SKM-1 treated with dmso at 0.1 percent for 144 hours (cell line): ENCODE measurements at regions not wholly inside any gene's neighbourhood (a gene's known extent, or its start where the extent isn't known, plus 50 kb on each side); places are given as distances from the start of the nearest gene placed in this dataset.

Experiments
- DNase-seq: peaks from one replicate; lab custom pipeline; 2025; ENCODE audit not compliant: unreplicated experiment; lab: John Stamatoyannopoulos, UW

DNA sequence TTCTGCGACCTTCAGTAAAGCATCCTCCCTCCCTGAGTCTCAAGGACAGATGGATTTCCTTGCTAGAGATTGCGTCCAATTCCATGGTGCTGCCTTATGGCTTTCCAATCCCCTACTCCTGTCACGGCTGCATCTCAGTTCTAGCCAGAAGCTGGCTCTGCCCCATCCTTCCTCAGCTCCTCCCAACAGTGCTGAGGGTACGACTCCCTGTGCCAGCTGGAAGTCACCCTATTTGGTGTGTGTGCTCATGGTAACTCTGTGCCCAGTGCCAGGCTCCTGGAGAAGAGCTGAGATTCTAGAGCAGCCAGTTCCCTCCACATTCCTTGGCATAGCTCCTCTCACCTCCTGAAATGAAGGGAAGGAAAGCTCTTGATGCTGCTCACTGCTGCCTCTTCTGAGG, 185.0 kb upstream of the PODXL start:
- no peak for DNase-seq

DNA sequence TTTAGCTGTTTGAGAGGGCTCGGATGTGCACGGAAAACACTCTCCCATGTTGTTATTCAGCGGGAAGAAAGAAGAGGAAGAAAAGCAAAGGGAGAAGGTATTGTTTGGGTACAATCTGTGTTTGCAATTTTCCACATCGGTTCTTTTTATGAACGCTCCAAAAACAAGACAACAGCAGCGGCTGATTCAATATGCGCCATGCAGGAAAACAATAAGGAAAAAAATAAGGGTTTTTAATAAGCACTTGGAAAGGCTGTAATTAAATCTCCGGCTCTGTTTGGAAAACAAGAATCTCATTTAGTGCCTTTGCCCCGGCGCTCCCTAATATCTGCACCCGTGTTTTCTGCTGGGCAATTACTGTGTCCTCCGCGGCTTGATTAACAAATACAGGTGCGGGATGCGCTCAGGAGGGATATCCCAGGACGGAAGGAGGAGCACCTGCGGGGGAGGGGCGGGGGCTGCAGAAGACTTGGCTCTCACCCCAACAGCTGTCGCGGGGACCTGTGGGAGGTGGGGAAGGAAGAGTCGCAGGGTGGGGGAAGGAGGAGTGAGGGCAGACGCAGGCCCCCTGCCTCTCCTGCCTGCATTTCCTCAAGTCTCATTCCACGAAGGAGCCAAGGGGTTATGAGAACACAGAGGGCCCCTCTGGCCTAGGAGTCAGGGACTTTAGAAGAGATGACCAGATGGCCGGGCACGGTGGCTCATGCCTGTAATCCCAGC, 181.5 kb upstream of the PODXL start:
- DNase-seq: no peak

DNA sequence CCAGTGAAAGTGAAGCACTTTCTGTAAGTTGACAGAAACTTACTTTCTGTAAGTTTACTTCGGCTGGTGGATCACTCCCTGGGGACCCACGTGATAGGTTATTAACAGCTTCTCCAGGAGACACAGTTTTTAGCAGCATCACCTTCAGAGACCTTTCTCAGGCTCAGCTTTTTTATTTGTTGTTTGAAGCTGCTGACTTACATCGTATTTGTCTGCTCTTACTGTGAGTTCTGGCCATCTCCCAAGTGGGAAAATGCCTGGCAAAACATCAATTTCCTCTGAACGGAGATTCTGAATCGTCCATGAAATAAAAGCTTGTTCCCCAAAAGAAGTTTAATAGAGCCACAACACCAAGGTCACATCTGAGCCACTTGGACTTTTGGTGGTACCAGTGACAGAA, 178.7 kb upstream of the PODXL start:
- DNase-seq: no peak

DNA sequence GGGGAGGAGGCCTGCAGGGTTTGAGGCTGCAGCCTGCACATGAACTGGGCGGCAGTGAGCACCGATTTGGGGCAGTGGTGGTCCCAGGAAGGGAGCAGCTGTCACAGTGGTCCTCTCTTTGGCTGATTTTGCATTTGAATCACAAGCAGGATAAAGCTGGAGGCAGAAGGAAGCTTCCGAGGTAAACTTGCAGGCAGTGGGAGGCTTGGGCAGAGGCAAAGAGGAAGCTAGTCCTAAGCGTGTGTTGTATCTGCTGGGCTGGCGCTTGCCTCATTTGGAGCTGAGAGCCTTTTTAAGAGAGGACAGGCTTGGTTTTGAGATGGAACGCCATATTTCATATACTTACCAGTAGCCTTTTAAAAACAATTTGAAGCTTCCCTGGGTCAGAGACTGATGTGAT, 177.2 kb upstream of the PODXL start:
- DNase-seq: no peak

DNA sequence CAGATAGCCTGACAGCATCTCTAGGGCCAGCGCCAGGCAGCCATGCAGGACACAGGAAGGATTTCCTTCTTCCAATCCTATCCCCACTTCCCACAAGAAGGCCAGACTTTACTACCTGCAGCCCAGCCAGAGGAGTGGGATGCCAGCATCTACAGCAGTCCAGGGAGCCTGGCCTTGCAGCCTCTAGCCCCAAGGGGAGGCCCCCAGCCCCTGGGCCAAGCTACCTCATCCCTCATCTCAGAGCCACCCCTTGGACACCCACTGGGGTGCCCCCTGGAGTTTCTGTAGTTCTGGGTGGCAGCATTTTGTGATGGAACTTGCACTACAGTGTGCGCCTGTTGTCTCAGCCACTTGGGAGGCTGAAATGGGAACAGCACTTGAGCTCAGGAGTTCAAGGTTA, 170.8 kb upstream of the PODXL start:
- no peak for DNase-seq

DNA sequence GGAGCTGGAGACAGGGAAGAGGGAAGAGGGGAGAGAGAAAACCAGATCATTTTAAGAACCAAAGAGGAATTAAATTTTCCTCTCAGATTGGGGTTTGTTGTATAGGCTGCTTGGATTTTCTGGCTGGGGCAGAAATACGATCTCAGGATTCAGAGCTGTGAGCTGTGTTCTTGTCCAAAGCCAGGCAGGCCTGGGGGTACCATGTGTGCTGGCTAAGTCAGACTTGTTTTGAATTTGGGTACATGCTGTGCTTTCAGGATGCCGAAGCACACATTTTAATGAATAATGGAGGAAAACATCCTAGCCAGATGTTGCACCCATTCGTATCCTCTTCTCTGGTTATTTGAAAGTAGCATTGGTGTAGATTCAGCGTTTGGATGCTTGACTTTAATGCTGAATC, 170.3 kb upstream of the PODXL start:
- no peak for DNase-seq

DNA sequence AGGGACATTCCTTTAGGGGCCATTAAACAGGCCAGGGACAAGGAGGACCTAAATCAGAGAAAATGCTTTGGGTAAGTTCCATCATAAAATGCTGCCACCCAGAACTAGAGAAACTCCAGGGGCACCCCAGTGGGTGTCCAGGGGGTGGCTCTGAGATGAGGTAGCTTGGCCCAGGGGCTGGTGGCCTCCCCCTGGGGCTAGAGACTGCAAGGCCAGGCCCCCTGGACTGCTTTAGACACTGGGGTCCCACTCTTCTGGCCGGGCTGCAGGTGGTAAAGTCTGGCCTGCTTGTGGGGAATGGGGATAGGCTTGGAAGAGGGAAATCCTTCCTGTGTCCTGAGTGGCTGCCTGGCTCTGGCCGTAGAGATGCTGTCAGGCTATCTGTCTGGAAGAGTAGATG, 169.6 kb upstream of the PODXL start:
- DNase-seq: no peak

DNA sequence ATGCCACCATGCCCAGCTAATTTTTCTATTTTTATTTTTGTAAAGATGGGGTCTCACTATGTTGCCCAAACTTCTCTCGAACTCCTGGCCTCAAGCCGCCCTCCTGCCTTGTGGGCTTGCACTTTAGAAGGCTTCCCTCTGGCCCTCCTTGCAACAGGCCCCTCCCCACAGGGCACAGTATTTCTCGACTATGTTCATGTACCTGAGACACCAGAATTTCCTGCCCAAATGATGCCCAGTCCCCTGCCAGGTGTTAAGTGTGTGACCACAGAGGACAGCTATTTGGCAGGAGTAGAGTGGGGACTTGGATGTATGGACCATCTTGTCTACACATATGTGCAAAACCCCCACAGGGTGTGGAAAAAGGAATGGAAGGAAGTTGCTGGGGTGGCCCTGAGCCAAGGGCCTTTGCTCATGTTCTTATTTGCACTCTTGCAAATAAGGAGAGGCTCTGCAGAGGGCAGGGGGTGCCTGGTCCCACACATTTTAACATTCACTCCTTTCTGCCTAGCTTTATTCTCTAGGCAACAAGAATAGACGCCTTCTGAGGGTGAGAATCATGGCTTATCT, 168.4 kb upstream of the PODXL start:
- DNase-seq: no peak

DNA sequence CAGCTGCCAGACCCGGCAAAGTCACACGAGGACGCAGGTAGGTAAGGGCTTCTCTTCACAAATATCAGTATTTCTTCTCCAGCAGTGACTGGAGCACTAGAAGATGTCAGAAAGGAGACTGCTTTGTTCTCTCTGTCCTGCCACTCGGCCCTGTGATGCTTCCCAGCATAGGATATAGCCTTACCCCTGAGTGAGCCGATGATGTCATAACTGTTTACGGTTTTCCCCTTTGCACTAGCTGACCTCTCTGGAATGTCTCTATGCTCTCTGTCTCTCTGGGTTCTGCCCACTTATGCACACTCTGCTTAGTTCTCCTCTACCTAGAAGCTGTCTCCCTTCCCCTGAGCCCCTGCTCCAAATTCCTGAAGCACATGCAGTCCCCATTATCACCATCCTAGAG, 167.5 kb upstream of the PODXL start:
- no peak for DNase-seq

DNA sequence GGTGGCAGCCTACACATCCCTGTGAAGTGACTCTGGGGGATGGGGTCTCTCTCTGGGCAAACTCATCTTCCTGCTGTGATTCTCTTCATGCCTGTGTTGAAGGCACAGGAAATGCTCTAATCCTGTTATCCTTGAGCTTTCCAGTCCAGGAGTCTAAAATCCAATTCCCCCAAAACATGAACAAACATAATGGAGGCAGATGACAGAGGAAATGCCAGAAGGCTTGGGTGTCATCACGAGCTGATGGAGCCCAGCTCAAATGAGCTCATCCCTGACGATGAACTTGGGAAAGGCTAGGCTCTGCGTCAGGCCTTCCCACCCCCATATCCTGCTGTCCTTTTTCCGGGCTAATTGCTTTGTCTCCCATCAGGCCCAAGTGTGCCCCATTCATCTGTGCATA, 165.9 kb upstream of the PODXL start:
- no peak for DNase-seq

DNA sequence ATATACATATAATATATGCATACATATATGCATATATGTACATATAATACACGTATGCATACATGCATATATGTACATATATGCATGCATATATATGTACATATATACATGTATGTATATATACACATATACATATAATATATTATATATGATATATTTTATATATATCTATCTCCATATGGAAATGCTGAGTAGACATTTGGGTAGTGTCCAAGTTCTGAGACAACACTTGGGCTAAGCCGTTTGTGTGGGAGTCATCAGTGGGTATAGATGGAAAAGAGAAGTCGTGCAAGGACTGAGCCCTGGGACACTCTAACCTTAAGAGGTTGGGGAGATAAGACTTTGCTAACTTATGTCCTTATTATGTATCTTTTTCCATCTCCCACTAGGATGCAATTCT, 165.2 kb upstream of the PODXL start:
- no peak for DNase-seq

DNA sequence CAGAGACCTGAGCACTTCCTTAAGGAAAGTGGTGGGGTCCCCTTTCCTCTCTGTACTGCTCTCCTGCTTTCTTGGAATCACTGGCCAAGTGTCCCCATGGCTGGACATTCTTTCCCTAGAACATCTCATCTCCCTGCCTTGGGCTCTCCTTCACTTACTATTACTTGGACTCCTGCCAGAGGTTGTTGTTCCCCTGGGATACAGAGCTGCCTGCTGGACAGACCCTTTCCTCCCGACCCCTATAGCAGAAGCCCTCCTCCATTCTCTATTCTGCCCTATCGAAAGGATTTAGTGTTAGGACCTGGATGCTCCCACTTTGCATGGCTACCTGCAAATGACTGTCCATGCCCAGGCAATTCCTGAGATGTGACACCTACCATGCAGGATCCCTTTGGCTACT, 164.3 kb upstream of the PODXL start:
- DNase-seq: no peak

DNA sequence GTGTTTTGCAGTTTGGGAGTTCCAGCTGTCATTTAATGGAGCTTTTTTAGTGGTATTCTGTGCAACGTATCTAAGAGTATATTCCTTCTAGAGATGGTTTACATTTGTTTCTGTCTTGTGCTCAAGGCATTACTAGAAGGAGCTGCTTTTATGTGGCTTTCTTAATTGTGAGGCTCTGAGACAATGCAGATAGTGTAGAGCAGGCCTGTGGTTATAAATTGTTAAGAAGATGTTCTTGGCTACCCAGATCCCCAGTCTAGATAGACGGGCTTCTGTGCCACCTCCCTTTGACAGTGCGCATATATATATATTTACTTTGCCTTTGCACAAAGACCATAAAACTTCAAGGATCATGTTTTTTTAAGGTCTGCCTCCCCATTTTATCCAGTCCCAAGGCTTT, 160.8 kb upstream of the PODXL start:
- no peak for DNase-seq

DNA sequence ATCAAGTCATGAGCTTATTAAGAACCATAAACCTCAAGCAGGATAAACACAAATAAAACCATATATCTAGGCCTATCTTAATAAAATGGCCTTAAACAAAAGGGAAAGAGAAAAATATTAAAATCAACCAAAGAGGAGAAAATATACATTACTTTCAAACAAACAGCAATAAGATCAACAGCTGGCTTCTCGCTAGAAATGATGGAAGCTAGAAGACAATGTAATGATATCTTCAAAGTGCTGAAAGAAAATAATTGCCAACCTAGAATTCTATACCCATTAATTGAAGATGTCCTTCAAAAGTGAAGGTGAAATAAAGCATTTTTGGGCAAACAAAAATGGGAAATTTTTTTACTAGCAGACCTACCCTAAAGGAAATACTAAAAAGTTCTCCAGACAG, 142.9 kb upstream of the PODXL start:
- no peak for DNase-seq

DNA sequence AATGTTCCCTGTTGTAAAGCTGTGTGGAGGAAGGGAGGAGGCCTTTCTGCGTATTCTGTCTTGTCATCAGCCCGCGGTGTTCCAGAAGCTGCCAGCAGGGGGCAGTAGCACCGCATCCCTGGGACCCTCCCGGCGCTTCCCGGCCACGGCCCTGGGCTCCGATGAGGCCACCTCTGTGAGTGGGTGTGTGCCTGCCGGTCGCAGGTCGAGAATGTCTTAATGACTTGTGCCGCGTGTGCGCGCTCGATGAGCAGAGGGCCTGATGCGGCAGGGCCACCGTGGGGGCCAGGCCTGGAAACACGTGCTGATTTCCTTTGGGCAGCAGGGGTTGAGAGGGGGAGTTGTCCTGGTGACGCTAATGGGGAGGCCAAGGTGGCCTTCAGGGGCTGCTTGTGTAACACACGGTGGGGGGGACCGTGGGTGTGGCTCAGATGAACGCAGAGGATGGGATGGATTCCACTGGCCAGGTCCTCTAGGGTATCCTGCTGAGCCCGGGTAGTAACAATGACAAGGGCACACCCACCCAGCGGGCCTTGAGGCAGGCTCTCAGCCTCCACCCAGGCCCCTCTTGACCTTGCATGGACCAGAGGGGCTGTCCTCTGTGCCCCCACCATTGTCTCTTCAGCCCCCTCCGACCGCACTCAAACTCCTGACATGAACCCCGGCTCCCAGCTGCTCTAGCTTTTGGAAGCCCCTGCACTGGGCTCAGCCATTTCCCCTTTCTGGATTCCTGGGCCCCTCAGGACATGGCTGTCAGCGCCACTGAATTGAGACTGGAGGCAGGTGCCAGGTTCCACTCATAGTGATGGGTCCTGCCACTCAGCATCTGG, 135.9 kb upstream of the PODXL start:
- peak; percentile 45 for DNase-seq

DNA sequence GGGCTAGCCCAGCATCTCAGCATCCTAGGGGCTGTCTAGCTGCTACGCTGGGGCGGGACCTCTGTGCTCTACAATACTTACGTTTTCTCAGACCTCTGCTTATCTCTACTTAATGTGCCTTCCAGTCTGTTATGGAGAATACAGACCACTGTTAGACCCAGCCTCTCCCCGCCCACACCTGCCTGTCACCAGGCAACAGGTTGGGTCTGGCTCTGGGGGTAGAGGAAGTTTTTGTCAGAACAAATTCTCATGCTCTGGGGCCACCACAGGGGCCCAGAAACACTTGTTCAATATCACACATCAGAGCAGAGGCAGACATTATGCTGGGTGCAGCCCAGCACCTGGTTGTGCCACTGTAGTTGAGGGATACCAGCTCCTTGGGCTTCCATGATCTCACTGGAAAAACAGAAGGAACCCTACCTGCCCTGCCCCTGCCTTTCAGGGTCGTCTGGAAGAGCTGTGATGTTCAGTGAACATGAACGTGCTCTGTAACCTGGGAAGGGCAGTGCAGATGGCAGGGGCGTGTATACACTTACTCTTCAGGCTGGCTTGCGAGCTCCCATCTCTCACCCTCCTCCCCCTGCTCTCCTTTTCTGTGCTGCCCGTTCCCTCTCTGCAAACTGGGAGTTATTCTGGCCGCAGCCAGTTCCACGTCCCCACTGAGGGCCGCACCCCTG, 135.2 kb upstream of the PODXL start:
- no peak for DNase-seq

DNA sequence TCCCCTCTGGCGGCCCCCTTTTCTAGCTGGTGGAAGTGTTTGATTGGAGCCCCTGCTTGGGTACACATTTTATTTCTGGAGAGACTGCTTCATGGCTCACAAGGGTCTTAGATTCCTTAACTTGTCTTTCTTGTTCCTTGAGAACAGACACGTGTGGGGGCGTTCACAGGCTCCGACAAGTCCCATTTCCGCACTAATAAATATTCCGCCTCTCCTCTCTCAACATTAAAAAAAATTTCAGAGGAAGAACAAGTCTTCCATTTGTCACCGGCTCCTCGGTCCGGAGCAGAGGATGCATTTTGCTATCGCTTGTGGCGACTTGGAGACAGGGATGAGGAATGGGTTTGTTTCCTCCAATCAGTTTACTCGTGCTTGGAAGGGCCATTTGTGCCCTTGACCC, 134.0 kb upstream of the PODXL start:
- no peak for DNase-seq

DNA sequence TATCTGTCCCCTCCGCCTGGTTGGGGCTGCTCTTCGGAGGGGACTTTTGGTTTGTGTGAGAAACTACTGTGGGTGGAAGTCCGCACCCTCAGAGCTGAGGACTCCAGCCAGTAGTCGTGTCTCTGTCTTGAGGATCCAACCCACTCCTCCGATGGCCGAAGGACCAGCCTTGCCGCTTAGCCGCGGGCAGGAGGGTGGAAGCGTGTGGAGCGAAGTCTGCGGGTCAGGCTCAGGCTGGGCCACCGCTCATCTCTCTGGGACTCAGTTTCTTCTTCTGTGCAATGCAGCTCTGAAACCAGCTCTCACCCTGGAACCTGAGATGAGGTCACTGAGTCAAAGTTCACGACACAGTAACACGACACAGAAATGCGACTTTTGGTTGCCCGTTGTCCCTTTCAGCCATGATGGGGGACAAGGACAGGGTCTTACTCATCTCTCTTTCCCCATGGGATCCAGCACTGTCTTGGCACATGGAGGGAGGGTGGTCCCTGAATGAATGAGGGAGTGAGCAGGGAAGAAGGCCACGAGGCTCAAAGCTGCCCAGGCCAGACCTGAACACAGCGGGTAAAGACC, 133.3 kb upstream of the PODXL start:
- no peak for DNase-seq

DNA sequence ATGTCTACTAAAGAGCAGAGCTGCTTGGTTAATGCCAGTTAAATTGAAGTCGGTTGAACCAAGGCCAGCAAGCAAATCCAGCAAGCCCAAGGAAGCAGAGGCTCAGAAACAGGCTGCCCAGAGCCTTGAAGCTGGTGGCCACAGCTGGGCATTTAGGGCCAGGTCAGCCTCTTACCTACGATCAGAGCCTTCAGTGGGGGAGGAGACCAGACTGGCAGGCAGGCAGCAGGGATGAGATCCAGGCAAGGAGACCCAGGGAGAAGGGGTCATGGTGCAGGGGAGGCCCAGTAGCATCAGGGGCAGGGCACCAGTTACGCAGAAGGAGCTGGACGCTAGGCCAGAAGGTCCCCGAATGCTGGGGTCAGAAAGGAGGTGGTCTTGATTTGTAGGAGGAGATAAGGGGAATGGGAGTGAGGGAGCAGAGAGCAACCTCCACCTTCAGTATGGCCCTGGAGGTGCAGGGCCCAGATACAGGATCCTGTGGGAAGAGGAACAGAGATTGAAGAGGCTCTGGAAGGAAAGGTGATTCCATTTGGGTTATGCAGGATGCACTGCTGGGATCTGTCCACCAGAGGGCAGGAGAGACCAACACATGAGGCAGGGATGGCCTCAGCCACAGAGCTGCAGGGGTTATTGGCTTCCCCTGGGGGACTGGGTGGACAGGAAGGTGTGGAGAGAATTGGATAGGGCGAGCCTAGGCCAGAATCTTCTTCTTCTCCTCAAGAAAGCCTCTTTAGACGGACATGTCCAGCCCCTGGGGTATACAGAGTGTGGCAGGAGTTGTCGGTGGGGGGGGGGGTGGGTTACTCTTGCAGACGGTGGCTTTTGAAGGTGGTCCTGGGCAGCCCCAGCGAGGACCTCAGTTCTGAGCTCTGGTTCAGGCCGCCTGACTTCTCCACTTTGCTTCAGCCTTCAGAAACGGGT, 132.6 kb upstream of the PODXL start:
- DNase-seq: peak; percentile 19

DNA sequence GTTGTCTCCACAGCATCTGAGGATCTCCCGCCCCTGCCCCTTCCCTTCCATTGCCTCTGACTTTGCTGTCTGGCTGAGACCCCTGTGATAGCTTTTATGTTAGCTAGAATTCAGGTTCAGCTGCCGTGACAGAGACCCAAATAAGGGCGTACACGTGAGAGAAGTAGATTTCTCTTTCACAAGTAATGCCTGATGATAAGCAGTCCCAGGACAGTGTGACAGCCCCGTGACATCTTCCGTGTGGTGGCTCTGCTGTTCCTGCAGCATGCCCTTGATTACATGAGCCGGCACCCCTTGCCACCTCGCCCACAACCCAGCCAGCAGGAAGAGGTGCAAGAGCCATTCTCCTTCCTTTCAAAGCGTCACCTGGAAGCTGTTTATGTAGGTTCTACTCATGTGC, 130.9 kb upstream of the PODXL start:
- DNase-seq: no peak
